HEK293T (cell line): ENCODE measurements at regions not wholly inside any gene's neighbourhood (a gene's known extent, or its start where the extent isn't known, plus 50 kb on each side); places are given as distances from the start of the nearest gene placed in this dataset.

Source experiments
- CTBP1 ChIP-seq: fragments of 450-650 bp; IDR thresholded peaks from 2 replicates; pipeline ENCODE4 v1.6.1; 2016; ENCODE audit warnings: borderline replicate concordance
- FOXA1 ChIP-seq: fragments of 450-650 bp; IDR thresholded peaks from 2 replicates; pipeline ENCODE4 v1.6.1; 2016; ENCODE audit warnings: mild to moderate bottlenecking
- FOXM1 ChIP-seq: fragments of 450-650 bp; IDR thresholded peaks from 2 replicates; pipeline ENCODE4 v1.6.1; 2017; ENCODE audit warnings: mild to moderate bottlenecking, borderline replicate concordance
- HDGF ChIP-seq: fragments of 450-650 bp; IDR thresholded peaks from 2 replicates; pipeline ENCODE4 v1.6.1; 2017; ENCODE audit warnings: antibody characterized with exemption, borderline replicate concordance
- NFRKB ChIP-seq: fragments of 450-650 bp; IDR thresholded peaks from 2 replicates; pipeline ENCODE4 v1.6.1; 2016; ENCODE audit warnings: mild to moderate bottlenecking, moderate library complexity
- SP1 ChIP-seq: fragments of 450-650 bp; IDR thresholded peaks from 2 replicates; pipeline ENCODE4 v1.6.1; 2017
- TARDBP ChIP-seq: fragments of 450-650 bp; IDR thresholded peaks from 2 replicates; pipeline ENCODE4 v1.6.1; 2016
- ZNF384 ChIP-seq: fragments of 450-650 bp; IDR thresholded peaks from 2 replicates; pipeline ENCODE4 v1.6.1; 2016
- TF ChIP-seq, protein P1 (sequence below): fragments of 450-650 bp; IDR thresholded peaks from 2 replicates; pipeline ENCODE4 v1.6.1; 2016

DNA sequence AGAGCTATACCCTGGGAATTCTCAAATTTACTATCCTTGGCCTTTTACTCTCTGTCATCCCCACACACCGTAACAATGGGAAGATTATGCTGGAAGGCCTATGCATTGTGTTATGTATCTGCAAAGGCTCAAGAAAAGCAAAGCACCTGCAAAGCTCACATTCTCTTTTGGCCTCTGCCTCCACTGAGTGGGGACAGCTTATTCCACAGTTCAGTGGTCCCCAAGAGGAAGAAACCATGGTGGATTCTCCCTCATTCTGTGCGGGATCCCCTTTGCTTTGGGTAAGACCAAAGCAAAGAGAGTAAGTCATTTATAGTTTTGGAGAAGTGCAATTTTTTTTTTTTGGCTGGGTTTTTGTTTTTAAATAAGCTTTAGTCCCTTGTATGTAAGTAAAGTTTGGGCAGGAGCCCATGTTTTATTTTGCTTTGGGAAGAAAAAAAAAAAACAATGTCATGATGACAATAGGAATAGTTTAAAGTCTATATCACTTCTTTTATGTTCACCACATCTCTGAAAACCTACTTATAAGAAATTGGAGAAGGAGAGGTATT is 530.6 kb downstream of the FGF9 start:
- no peak for TF ChIP-seq NFRKB
- no peak for TF ChIP-seq SP1
- TF ChIP-seq FOXA1, result no peak
- TF ChIP-seq, protein P1, sequence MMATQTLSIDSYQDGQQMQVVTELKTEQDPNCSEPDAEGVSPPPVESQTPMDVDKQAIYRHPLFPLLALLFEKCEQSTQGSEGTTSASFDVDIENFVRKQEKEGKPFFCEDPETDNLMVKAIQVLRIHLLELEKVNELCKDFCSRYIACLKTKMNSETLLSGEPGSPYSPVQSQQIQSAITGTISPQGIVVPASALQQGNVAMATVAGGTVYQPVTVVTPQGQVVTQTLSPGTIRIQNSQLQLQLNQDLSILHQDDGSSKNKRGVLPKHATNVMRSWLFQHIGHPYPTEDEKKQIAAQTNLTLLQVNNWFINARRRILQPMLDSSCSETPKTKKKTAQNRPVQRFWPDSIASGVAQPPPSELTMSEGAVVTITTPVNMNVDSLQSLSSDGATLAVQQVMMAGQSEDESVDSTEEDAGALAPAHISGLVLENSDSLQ, result no peak
- TF ChIP-seq TARDBP, result no peak
- no peak for TF ChIP-seq FOXM1
- TF ChIP-seq ZNF384, result no peak
- TF ChIP-seq CTBP1, result no peak
- TF ChIP-seq HDGF, result no peak
